HEK293T (cell line): ENCODE measurements at regions not wholly inside any gene's neighbourhood (a gene's known extent, or its start where the extent isn't known, plus 50 kb on each side); places are given as distances from the start of the nearest gene placed in this dataset.

Experiments
- CTCF ChIA-PET: fragments of 350-600 bp; formaldehyde crosslinking; extraction: SDS; loops from one replicate; lab custom pipeline; 2021; ENCODE audit warnings: antibody characterized with exemption, inconsistent platforms; lab: Yijun Ruan, JAX
- POLR2A ChIA-PET: fragments of 350-600 bp; formaldehyde crosslinking; extraction: SDS; loops from one replicate; lab custom pipeline; 2020; ENCODE audit warnings: antibody characterized with exemption, inconsistent platforms; lab: Yijun Ruan, JAX
- DNase-seq: peaks from one replicate; pipeline ENCODE4 v3.0.0; 2012; ENCODE audit warnings: mixed read lengths; ENCODE audit errors: extremely low spot score
- ARNT ChIP-seq: fragments of 450-650 bp; IDR thresholded peaks from 2 replicates; pipeline ENCODE4 v1.6.1; 2017; ENCODE audit warnings: mild to moderate bottlenecking
- BHLHE40 ChIP-seq: fragments of 450-650 bp; IDR thresholded peaks from 2 replicates; pipeline ENCODE4 v1.6.1; 2016; ENCODE audit warnings: mild to moderate bottlenecking, moderate library complexity, borderline replicate concordance
- CTBP1 ChIP-seq: fragments of 450-650 bp; IDR thresholded peaks from 2 replicates; pipeline ENCODE4 v1.6.1; 2016; ENCODE audit warnings: borderline replicate concordance
- ELF4 ChIP-seq: fragments of 450-650 bp; IDR thresholded peaks from 2 replicates; pipeline ENCODE4 v1.6.1; 2017; ENCODE audit warnings: antibody characterized with exemption
- FOXA1 ChIP-seq: fragments of 450-650 bp; IDR thresholded peaks from 2 replicates; pipeline ENCODE4 v1.6.1; 2016; ENCODE audit warnings: mild to moderate bottlenecking
- FOXK2 ChIP-seq: fragments of 450-650 bp; IDR thresholded peaks from 2 replicates; pipeline ENCODE4 v1.6.1; 2016; ENCODE audit warnings: mild to moderate bottlenecking
- FOXM1 ChIP-seq: fragments of 450-650 bp; IDR thresholded peaks from 2 replicates; pipeline ENCODE4 v1.6.1; 2017; ENCODE audit warnings: mild to moderate bottlenecking, borderline replicate concordance
- HDGF ChIP-seq: fragments of 450-650 bp; IDR thresholded peaks from 2 replicates; pipeline ENCODE4 v1.6.1; 2017; ENCODE audit warnings: antibody characterized with exemption, borderline replicate concordance
- L3MBTL2 ChIP-seq: fragments of 450-650 bp; conservative IDR thresholded peaks from 2 replicates; pipeline ENCODE4 v1.6.1; 2016; ENCODE audit warnings: mild to moderate bottlenecking
- LEF1 ChIP-seq: fragments of 450-650 bp; IDR thresholded peaks from 2 replicates; pipeline ENCODE4 v1.6.1; 2017; ENCODE audit warnings: mild to moderate bottlenecking, borderline replicate concordance
- NFRKB ChIP-seq: fragments of 450-650 bp; IDR thresholded peaks from 2 replicates; pipeline ENCODE4 v1.6.1; 2016; ENCODE audit warnings: mild to moderate bottlenecking, moderate library complexity
- PKNOX1 ChIP-seq: fragments of 450-650 bp; IDR thresholded peaks from 2 replicates; pipeline ENCODE4 v1.6.1; 2016
- SP1 ChIP-seq: fragments of 450-650 bp; IDR thresholded peaks from 2 replicates; pipeline ENCODE4 v1.6.1; 2017
- SUZ12 ChIP-seq: fragments of 450-650 bp; IDR thresholded peaks from 2 replicates; pipeline ENCODE4 v1.6.1; 2016; ENCODE audit warnings: mild to moderate bottlenecking
- TARDBP ChIP-seq: fragments of 450-650 bp; IDR thresholded peaks from 2 replicates; pipeline ENCODE4 v1.6.1; 2016
- ZNF384 ChIP-seq: fragments of 450-650 bp; IDR thresholded peaks from 2 replicates; pipeline ENCODE4 v1.6.1; 2016

- ChIA-PET POLR2A (no interaction called here), CTCF (no interaction called here)
- no peak for DNase-seq
- no peak for TF ChIP-seq CTBP1
- no peak for TF ChIP-seq L3MBTL2
- no peak for TF ChIP-seq ARNT
- TF ChIP-seq SP1: no peak
- TF ChIP-seq FOXK2: no peak
- TF ChIP-seq BHLHE40: no peak
- TF ChIP-seq NFRKB: no peak
- no peak for TF ChIP-seq FOXA1
- no peak for TF ChIP-seq TARDBP
- TF ChIP-seq ZNF384: no peak
- no peak for TF ChIP-seq ELF4
Measured at GRCh38 chr16:48852951-48853350, 243.0 kb upstream of the N4BP1 start.

- POLR2A ChIA-PET: no interaction called here
- no peak for TF ChIP-seq FOXM1
- no peak for TF ChIP-seq LEF1
- no peak for TF ChIP-seq L3MBTL2
- TF ChIP-seq ELF4: no peak
- no peak for TF ChIP-seq NFRKB
- no peak for TF ChIP-seq TARDBP
- no peak for TF ChIP-seq PKNOX1
- TF ChIP-seq FOXA1: no peak
- no peak for TF ChIP-seq HDGF
- TF ChIP-seq ZNF384: no peak
- no peak for TF ChIP-seq CTBP1
- no peak for TF ChIP-seq BHLHE40
- no peak for TF ChIP-seq SUZ12
- no peak for TF ChIP-seq SP1
- TF ChIP-seq ARNT: no peak
- no peak for TF ChIP-seq FOXK2
- CTCF ChIA-PET: no interaction called here
- DNase-seq: no peak
Measured at GRCh38 chr16:48852458-48852857, 242.5 kb upstream of the N4BP1 start.

GRCh38 chr16:48850097-48850770, 240.3 kb upstream of the N4BP1 start:
- CTCF ChIA-PET: no interaction called here
- no peak for TF ChIP-seq NFRKB
- TF ChIP-seq BHLHE40: no peak
- no peak for TF ChIP-seq ELF4
- no peak for TF ChIP-seq FOXA1
- TF ChIP-seq SUZ12: no peak
- TF ChIP-seq FOXK2: no peak
- no peak for TF ChIP-seq HDGF
- no peak for TF ChIP-seq PKNOX1
- DNase-seq: no peak

GRCh38 chr16:48846277-48846676, 236.3 kb upstream of the N4BP1 start:
- TF ChIP-seq ARNT: no peak
- no peak for TF ChIP-seq LEF1
- no peak for TF ChIP-seq HDGF
- no peak for TF ChIP-seq FOXM1
- TF ChIP-seq TARDBP: no peak
- ChIA-PET POLR2A (no interaction called here), CTCF (no interaction called here)
- no peak for DNase-seq

More at GRCh38 chr16:48850097-48850770, 240.3 kb upstream of the N4BP1 start:
- POLR2A ChIA-PET: no interaction called here

- POLR2A ChIA-PET: no interaction called here
- CTCF ChIA-PET: no interaction called here
- no peak for DNase-seq
- TF ChIP-seq BHLHE40: no peak
- no peak for TF ChIP-seq TARDBP
- TF ChIP-seq ELF4: no peak
Measured at GRCh38 chr16:48845261-48845660, 235.3 kb upstream of the N4BP1 start.

GRCh38 chr16:48838349-48838748, 228.4 kb upstream of the N4BP1 start:
- ChIA-PET CTCF (no interaction called here), POLR2A (no interaction called here)
- DNase-seq: no peak

More at GRCh38 chr16:48838349-48838748, 228.4 kb upstream of the N4BP1 start:
- no peak for TF ChIP-seq CTBP1
- TF ChIP-seq SP1: no peak
- TF ChIP-seq ZNF384: no peak
- no peak for TF ChIP-seq SUZ12
- TF ChIP-seq ELF4: no peak
- TF ChIP-seq FOXK2: no peak
- no peak for TF ChIP-seq L3MBTL2
- TF ChIP-seq FOXM1: no peak
- TF ChIP-seq NFRKB: no peak
- no peak for TF ChIP-seq HDGF
- TF ChIP-seq ARNT: no peak
- no peak for TF ChIP-seq FOXA1
- no peak for TF ChIP-seq PKNOX1
- no peak for TF ChIP-seq LEF1
